ENCODE measurements at regions not wholly inside any gene's neighbourhood (a gene's known extent, or its start where the extent isn't known, plus 50 kb on each side); places are given as distances from the start of the nearest gene placed in this dataset.

GRCh38 chr12:127928615-127929571, 338.1 kb upstream of the TMEM132C start:
- H3K4me2 ChIP-seq (ENCODE audit: unreplicated experiment): peak overlapping the region; percentile 57
- 0 out of 2 replicates have a peak, but pooled peaks cover 3% of the 10 kb centered on the region for H3F3A ChIP-seq (ENCODE audit: insufficient read depth)
- peak overlapping the region; percentile 29 for H3K27ac ChIP-seq
- H3K9me2 ChIP-seq (ENCODE audit: insufficient read depth): no peaks in the 10 kb centered on the region
- H3K4me1 ChIP-seq (ENCODE audit: insufficient read depth): peaks cover 19% of the 10 kb centered on the region
- H2AFZ ChIP-seq: peak overlapping the region; percentile 6; the same call in 1 of the 2 replicates
- H3K79me2 ChIP-seq (ENCODE audit: insufficient read depth): no peaks in the 10 kb centered on the region
- TF ChIP-seq EZH2phosphoT487 (IDR thresholded peaks at IDR 0.05; ENCODE audit: insufficient read depth, low read depth) (no peak), EZH2 (IDR thresholded peaks at IDR 0.05; ENCODE audit: insufficient read depth, poor library complexity, severe bottlenecking) (no peak)
- no peaks in the 10 kb centered on the region for H3K27me3 ChIP-seq (replicated peaks; ENCODE audit: insufficient read depth)
- no peaks in the 10 kb centered on the region for H3K9me3 ChIP-seq (ENCODE audit: low read depth)
- H3K9ac ChIP-seq: no peak overlapping the region
- peak; percentile 66 for DNase-seq
- peak overlapping the region; percentile 23; the same call in 1 of the 2 replicates for H3K4me3 ChIP-seq
- H3K36me3 ChIP-seq (ENCODE audit: low read depth): no peaks in the 10 kb centered on the region
- no peaks in the 10 kb centered on the region for H4K20me1 ChIP-seq (ENCODE audit: insufficient read depth)
- 2 to 3% methylated on average over 3 of the region's 3 CpGs for WGBS, 2 experiments (ENCODE audit: low coverage in 1 of 2, low lambda C conversion rate in 2 of 2, missing lambda C conversion rate in 2 of 2)
- in situ Hi-C loops (cut with MboI): loop anchor here (25.0 kb wide), 1 partner anchor 817 kb away; no protein-coding TSS in a partner anchor

- H2AFZ ChIP-seq: no peak overlapping the region
- H3K4me3 ChIP-seq: no peak overlapping the region
- H3K27me3 ChIP-seq (replicated peaks; ENCODE audit: insufficient read depth): no peaks in the 10 kb centered on the region
- in situ Hi-C loops (cut with MboI): loop anchor here (25.0 kb wide), 1 partner anchor 818 kb away; no protein-coding TSS in a partner anchor
- no peak overlapping the region for H3K27ac ChIP-seq
- no peak overlapping the region for H3K4me2 ChIP-seq (ENCODE audit: unreplicated experiment)
- no peaks in the 10 kb centered on the region for H3K9me3 ChIP-seq (ENCODE audit: low read depth)
- TF ChIP-seq EZH2phosphoT487 (IDR thresholded peaks at IDR 0.05; ENCODE audit: insufficient read depth, low read depth): no peak
- TF ChIP-seq EZH2 (IDR thresholded peaks at IDR 0.05; ENCODE audit: insufficient read depth, poor library complexity, severe bottlenecking): no peak
- H3K9ac ChIP-seq: no peak overlapping the region
- peaks cover 19% of the 10 kb centered on the region for H3K4me1 ChIP-seq (ENCODE audit: insufficient read depth)
- H3K9me2 ChIP-seq (ENCODE audit: insufficient read depth): no peaks in the 10 kb centered on the region
- H3F3A ChIP-seq (ENCODE audit: insufficient read depth): 0 out of 2 replicates have a peak, but pooled peaks cover 3% of the 10 kb centered on the region
- 60 to 63% methylated on average over 5 of the region's 5 CpGs for WGBS, 2 experiments (ENCODE audit: low coverage in 1 of 2, low lambda C conversion rate in 2 of 2, missing lambda C conversion rate in 2 of 2)
- H3K36me3 ChIP-seq (ENCODE audit: low read depth): no peaks in the 10 kb centered on the region
- H3K79me2 ChIP-seq (ENCODE audit: insufficient read depth): no peaks in the 10 kb centered on the region
- no peaks in the 10 kb centered on the region for H4K20me1 ChIP-seq (ENCODE audit: insufficient read depth)
- DNase-seq: no peak
Measured at GRCh38 chr12:127930122-127930521, 336.8 kb upstream of the TMEM132C start.

GRCh38 chr12:127934409-127934808, 332.6 kb upstream of the TMEM132C start:
- no peak overlapping the region for H3K9ac ChIP-seq
- H3K79me2 ChIP-seq (ENCODE audit: insufficient read depth): no peaks in the 10 kb centered on the region
- no peak overlapping the region for H2AFZ ChIP-seq
- no peaks in the 10 kb centered on the region for H3K9me2 ChIP-seq (ENCODE audit: insufficient read depth)
- no peak overlapping the region for H3K4me3 ChIP-seq
- H3K9me3 ChIP-seq (ENCODE audit: low read depth): no peaks in the 10 kb centered on the region
- H3K27me3 ChIP-seq (replicated peaks; ENCODE audit: insufficient read depth): no peaks in the 10 kb centered on the region
- no peak for DNase-seq
- H3K4me2 ChIP-seq (ENCODE audit: unreplicated experiment): no peak overlapping the region
- WGBS, 2 experiments (ENCODE audit: low coverage in 1 of 2, low lambda C conversion rate in 2 of 2, missing lambda C conversion rate in 2 of 2): 31 to 37% methylated on average over 1 of the region's 1 CpG
- in situ Hi-C loops (cut with MboI): loop anchor here (25.0 kb wide), 1 partner anchor 822 kb away; no protein-coding TSS in a partner anchor
- no peaks in the 10 kb centered on the region for H3F3A ChIP-seq (ENCODE audit: insufficient read depth)
- no peak overlapping the region for H3K27ac ChIP-seq
- H3K36me3 ChIP-seq (ENCODE audit: low read depth): no peaks in the 10 kb centered on the region
- H4K20me1 ChIP-seq (ENCODE audit: insufficient read depth): no peaks in the 10 kb centered on the region
- TF ChIP-seq EZH2 (IDR thresholded peaks at IDR 0.05; ENCODE audit: insufficient read depth, poor library complexity, severe bottlenecking): no peak
- TF ChIP-seq EZH2phosphoT487 (IDR thresholded peaks at IDR 0.05; ENCODE audit: insufficient read depth, low read depth): no peak
- H3K4me1 ChIP-seq (ENCODE audit: insufficient read depth): peaks cover 5% of the 10 kb centered on the region

- in situ Hi-C loops (cut with MboI): loop anchor here (25.0 kb wide), 1 partner anchor 824 kb away; no protein-coding TSS in a partner anchor
- H3K9ac ChIP-seq: no peak overlapping the region
- no peaks in the 10 kb centered on the region for H3K36me3 ChIP-seq (ENCODE audit: low read depth)
- no peaks in the 10 kb centered on the region for H3K4me1 ChIP-seq (ENCODE audit: insufficient read depth)
- TF ChIP-seq EZH2 (IDR thresholded peaks at IDR 0.05; ENCODE audit: insufficient read depth, poor library complexity, severe bottlenecking) (no peak), EZH2phosphoT487 (IDR thresholded peaks at IDR 0.05; ENCODE audit: insufficient read depth, low read depth) (no peak)
- no peak overlapping the region for H3K27ac ChIP-seq
- WGBS, 2 experiments (ENCODE audit: low coverage in 1 of 2, low lambda C conversion rate in 2 of 2, missing lambda C conversion rate in 2 of 2): 41 to 56% methylated on average over 2 of the region's 2 CpGs
- H4K20me1 ChIP-seq (ENCODE audit: insufficient read depth): no peaks in the 10 kb centered on the region
- H3K9me2 ChIP-seq (ENCODE audit: insufficient read depth): no peaks in the 10 kb centered on the region
- H3K4me3 ChIP-seq: no peak overlapping the region
- H3F3A ChIP-seq (ENCODE audit: insufficient read depth): no peaks in the 10 kb centered on the region
- no peaks in the 10 kb centered on the region for H3K79me2 ChIP-seq (ENCODE audit: insufficient read depth)
- DNase-seq: no peak
- H3K4me2 ChIP-seq (ENCODE audit: unreplicated experiment): no peak overlapping the region
- H2AFZ ChIP-seq: no peak overlapping the region
- no peaks in the 10 kb centered on the region for H3K9me3 ChIP-seq (ENCODE audit: low read depth)
- H3K27me3 ChIP-seq (replicated peaks; ENCODE audit: insufficient read depth): no peaks in the 10 kb centered on the region
Measured at GRCh38 chr12:127936463-127936862, 330.5 kb upstream of the TMEM132C start.

All from GM23248 (cell line).